ENCODE measurements at regions not wholly inside any gene's neighbourhood (a gene's known extent, or its start where the extent isn't known, plus 50 kb on each side); places are given as distances from the start of the nearest gene placed in this dataset.

GRCh38 chr7:109915670-109916069 is 1175.3 kb upstream of the LRRN3 start:
- TF ChIP-seq ZNF274 (IDR thresholded peaks at IDR 0.05; ENCODE audit: low read depth, low read length) (no peak), YY1 (IDR thresholded peaks at IDR 0.05; ENCODE audit: insufficient read depth, insufficient read length) (no peak)
